GM12891 (cell line): ENCODE measurements at regions not wholly inside any gene's neighbourhood (a gene's known extent, or its start where the extent isn't known, plus 50 kb on each side); places are given as distances from the start of the nearest gene placed in this dataset.
A peak's percentile ranks its signal among the peaks of the same experiment; 100 is the strongest.
"Not testable (repeated sequence)": the region's sequence is repeated elsewhere in the genome, so short reads cannot be mapped to it uniquely, and the experiment has no call there.

Experiments
- DNase-seq: peaks from one replicate; pipeline ENCODE4 v3.0.0; 2011; ENCODE audit warnings: low spot score; ENCODE audit not compliant: insufficient read length
- FAIRE-seq: peaks from 2 replicates; lab custom pipeline; 2011; peaks lifted over from hg19 to GRCh38; lab: Jason Lieb, UNC
- PAX5 ChIP-seq: IDR thresholded peaks from 2 replicates; pipeline ENCODE4 v1.6.1; 2011; ENCODE audit warnings: low read length, moderate library complexity, mild to moderate bottlenecking; ENCODE audit not compliant: insufficient read depth, severe bottlenecking
- POLR2A ChIP-seq: IDR thresholded peaks from 2 replicates; pipeline ENCODE4 v1.6.1; 2011; ENCODE audit warnings: low read depth, low read length, control low read depth
- POLR2AphosphoS5 ChIP-seq: IDR thresholded peaks from 2 replicates; pipeline ENCODE4 v1.6.1; 2011; ENCODE audit warnings: low read depth, low read length, control low read depth
- POU2F2 ChIP-seq: IDR thresholded peaks from 2 replicates; pipeline ENCODE4 v1.6.1; 2011; ENCODE audit warnings: low read depth, mild to moderate bottlenecking, control low read depth, low read length, moderate library complexity
- SPI1 ChIP-seq: IDR thresholded peaks from 2 replicates; pipeline ENCODE4 v1.6.1; 2011; ENCODE audit warnings: low read depth, low read length, control low read depth
- TAF1 ChIP-seq: IDR thresholded peaks from 2 replicates; pipeline ENCODE4 v1.6.1; 2011; ENCODE audit warnings: low read depth, low read length, control low read depth

GRCh38 chr3:139107424-139108252 is 62.9 kb upstream of the PRR23C start:
- DNase-seq (no peak), FAIRE-seq (no peak)
- TF ChIP-seq PAX5: no peak
- no peak for TF ChIP-seq POU2F2
- TF ChIP-seq SPI1: no peak
- TF ChIP-seq POLR2AphosphoS5: no peak
- TF ChIP-seq TAF1: no peak
- TF ChIP-seq POLR2A: no peak

GRCh38 chr3:139108253-139108969 is 63.7 kb upstream of the PRR23C start:
- no peak for DNase-seq
- TF ChIP-seq SPI1: no peak
- no peak for TF ChIP-seq POLR2A
- TF ChIP-seq POLR2AphosphoS5: no peak
- TF ChIP-seq TAF1: no peak
- no peak for TF ChIP-seq POU2F2
- no peak for TF ChIP-seq PAX5
- no peak for FAIRE-seq

GRCh38 chr3:139109271-139109670 is 64.6 kb upstream of the PRR23C start:
- TF ChIP-seq POLR2AphosphoS5 (no peak), TAF1 (no peak), POLR2A (no peak), SPI1 (no peak), POU2F2 (no peak), PAX5 (no peak)
- FAIRE-seq: no peak
- DNase-seq: no peak

GRCh38 chr3:139110072-139110830 is 65.6 kb upstream of the PRR23C start:
- DNase-seq (no peak), FAIRE-seq (no peak)
- TF ChIP-seq PAX5 (no peak), SPI1 (peak; percentile 40; the same call in 1 of the 2 replicates)

GRCh38 chr3:139110929-139111328 is 66.2 kb upstream of the PRR23C start:
- not testable (repeated sequence) for DNase-seq, FAIRE-seq

- DNase-seq (peak; percentile 42), FAIRE-seq (peak; percentile 85)
- TF ChIP-seq POU2F2 (no peak), TAF1 (no peak), PAX5 (no peak), POLR2A (no peak), POLR2AphosphoS5 (no peak), SPI1 (no peak)
Measured at GRCh38 chr3:139111392-139112229, 66.9 kb upstream of the PRR23C start.

- no peak for FAIRE-seq
- no peak for TF ChIP-seq POLR2AphosphoS5
- TF ChIP-seq POU2F2: no peak
- no peak for TF ChIP-seq PAX5
- no peak for TF ChIP-seq POLR2A
- no peak for TF ChIP-seq TAF1
- no peak for TF ChIP-seq SPI1
- no peak for DNase-seq
Measured at GRCh38 chr3:139112230-139112558, 67.5 kb upstream of the PRR23C start.

GRCh38 chr3:139113231-139113992 is 68.7 kb upstream of the PRR23C start:
- DNase-seq: no peak
- TF ChIP-seq TAF1: no peak
- TF ChIP-seq POU2F2: no peak
- TF ChIP-seq PAX5: no peak
- TF ChIP-seq SPI1: no peak
- FAIRE-seq: no peak
